NCI-H1105 treated with DMSO at 0.1 percent for 48 hours (cell line): ENCODE measurements at regions not wholly inside any gene's neighbourhood (a gene's known extent, or its start where the extent isn't known, plus 50 kb on each side); places are given as distances from the start of the nearest gene placed in this dataset.

Experiments used
- DNase-seq: peaks from one replicate; lab custom pipeline; 2025; lab: John Stamatoyannopoulos, UW

DNA sequence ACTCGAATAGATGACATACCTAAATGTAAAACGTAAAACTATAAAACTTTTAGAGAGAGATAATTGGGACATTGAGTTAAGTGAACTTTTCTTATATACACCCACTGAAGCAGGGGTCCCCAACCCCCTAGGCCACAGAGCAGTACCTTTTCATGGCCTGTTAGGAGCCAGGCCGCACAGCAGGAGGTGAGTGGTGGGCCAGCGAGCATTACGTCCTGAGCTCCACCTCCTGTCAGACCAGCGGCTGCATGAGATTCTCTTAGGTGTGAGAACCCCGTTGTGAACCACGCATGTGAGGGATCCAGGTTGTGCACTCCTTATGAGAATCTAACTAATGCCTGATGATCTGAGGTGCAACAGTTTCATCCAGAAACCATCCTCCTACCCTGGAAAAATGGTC, 114.8 kb downstream of the HMX1 start:
- no peak for DNase-seq

DNA sequence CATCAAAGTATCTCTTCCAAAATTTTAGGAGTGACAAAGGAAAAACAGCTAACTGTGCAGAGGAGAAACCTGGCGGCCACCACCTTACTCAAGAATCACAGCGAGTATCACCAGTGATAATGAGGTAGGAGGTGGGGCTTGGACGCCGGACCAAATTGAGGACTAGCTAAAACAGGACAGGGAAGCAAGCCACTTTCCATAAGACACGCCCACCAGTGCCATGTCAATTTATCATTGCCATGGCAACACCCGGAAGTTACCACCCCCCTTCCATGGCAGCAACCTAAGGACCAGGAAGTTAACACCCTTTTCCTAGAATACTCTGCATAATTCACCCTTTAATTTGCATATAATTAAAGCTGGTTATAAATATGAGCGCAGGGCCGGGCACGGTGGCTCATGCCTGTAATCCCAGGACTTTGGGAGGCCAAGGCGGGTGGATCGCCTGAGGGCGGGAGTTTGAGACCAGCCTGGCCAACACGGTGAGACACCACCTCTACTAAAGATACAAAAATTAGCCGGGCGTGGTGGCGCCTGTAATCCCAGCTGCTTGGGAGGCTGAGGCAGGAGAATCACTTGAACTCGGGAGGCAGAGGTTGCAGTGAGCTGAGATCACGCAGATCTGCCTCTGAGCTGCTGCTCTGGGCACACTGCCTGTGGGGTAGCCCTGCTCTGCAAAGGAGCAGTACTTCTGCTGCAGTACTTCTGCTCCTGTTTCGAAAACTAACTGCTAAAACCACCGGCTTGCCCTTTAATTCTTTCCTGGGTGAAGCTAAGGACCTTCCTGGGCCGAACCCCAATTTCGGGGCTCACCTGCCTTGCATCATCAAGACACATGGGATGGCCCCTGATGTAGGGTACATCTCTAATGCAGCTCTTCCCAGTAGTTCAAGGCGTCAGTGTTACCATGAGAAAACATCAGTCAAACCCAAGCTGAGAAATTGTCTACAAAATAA, 116.7 kb downstream of the HMX1 start:
- no peak for DNase-seq

DNA sequence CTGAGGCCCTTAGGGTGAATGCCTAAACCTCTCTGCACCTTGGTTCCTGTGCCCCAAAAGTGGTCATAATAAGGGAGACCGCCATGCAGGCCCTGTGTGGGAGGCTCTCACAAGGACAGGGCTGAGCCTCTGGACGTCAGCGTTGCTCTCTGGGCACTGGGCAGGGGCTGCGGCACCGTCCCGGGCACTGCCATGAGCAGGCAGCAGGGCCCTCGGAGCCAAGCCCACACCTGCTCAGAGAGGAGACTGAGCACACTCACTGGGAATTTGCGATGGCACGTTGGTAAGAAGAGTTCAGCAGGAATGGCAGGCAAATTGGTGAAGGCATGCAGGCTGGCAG, 123.4 kb downstream of the HMX1 start:
- DNase-seq = no peak

DNA sequence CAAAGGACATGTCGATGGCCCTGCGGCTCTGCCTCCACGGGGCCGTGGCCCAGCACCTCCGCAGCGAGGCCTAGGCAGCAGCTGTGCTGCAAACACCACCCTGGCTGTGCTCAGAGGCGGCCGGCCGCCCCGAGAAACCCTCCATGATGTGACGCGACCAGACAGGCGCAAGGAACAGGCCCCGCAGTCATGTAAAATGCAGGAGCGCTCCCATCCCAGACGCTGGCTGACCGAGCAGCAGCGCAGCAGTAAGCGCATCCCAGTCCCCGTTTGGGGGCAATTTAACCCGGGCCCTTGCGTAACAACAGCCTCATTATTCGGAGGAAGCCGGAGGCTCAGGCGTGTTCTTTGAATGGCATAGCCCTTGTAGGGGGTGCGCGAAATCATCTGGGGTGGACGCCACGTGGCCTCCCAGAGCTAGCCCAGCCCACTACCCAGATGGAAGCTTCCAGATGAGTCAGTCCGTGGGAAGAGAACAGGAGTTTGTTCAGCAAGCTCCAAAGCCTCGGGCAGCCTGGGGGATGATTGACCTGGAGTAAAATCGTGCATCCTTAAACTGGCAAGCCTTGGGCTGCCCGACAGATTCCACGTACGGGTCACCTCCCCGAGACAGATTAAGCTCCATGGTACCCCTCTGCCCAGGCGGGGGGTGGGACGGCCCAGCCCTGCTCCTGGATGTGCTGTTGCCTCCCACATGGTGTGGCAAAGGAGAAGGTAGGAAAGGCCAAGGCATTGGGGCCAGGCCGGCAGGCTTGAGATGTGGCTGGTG, 124.0 kb downstream of the HMX1 start:
- DNase-seq = no peak

DNA sequence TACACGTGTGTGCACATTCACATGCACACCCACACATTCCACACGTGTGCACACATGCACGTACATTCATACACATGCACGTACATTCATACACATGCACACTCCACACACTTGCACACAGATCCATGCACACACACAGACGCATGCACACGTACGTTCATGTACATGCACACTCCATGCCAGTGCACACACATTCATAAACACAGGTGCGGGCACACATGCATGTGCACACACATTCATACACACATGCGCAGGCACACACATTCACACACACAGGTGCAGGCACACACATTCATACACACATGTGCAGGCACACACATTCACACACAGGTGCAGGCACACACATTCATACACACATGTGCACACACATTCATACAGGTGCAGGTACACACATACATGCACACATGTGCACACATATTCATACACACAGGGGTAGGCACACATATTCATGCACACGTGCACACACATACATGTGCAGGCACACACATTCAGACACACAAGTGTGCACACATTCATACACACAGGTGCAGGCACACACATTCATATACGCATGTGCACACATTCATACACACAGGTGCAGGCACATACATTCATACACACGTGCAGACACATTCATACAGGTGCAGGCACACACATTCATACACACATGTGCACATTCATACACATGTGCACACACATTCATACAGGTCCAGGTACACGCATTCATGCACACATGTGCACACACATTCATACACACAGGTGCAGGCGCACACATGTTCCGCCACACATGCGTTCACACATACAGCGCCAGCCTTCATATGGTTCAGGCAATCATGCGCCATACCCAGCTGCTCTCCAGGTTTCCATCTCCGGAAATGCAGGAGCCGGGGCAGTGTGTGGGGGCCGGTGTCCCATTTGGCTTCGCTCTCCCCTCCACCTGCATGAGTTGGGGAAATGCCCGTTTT, 124.8 kb downstream of the HMX1 start:
- DNase-seq = no peak

DNA sequence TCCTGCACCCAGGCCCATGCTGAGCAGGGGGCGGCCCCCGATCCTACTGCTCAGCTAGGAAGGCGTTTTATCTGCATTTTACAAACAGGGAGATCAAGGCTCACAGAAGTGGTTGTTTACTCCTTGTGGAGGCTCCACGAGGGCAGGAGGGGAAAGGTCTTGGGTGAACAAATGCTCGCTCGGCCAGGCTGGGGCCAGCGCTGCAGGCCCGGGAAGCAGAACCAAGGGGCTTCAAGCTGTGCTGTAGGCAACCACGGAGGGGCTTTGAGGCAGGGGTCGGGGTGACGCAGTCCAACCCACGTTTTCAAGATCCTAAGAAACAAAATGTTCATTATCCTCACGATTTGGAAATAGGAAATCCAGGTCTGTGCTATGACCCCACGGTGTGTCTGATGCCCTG, 125.8 kb downstream of the HMX1 start:
- DNase-seq = no peak

DNA sequence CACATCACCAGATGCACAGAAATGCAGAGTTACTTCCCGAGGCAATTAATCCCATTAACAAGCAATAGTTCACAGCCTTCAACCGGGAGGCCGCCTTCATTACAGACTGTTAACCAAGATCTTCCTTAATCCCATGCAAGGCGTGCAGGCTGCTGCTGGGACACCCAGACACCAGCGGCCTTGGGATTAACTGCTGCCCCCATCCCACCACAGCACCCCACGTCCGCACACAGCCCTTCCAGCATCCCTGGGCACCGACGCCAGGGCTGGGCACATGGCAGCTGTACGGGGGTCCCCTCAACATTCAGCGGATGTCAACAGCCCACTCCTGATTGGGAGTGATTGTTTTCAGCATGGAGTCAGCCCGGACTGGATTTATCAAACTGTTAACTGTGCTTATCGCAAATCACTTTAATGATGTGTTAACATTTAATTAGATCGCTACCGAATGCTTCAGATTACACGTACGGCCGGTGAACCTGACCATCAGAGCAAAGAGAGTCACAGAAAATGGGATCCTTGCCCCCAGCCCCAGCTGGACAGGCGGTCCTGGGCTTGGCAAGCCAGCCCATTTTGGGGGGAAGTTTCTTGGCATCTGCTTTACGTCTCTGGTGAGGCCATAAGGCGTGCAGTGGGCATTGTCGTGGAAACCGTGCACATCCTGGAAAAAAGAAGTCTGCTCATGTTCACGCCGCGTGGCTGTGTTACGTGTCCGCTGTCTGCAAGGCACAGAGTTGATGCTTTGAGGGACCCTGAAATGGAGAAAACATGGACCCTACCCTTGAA, 126.4 kb downstream of the HMX1 start:
- DNase-seq = no peak

DNA sequence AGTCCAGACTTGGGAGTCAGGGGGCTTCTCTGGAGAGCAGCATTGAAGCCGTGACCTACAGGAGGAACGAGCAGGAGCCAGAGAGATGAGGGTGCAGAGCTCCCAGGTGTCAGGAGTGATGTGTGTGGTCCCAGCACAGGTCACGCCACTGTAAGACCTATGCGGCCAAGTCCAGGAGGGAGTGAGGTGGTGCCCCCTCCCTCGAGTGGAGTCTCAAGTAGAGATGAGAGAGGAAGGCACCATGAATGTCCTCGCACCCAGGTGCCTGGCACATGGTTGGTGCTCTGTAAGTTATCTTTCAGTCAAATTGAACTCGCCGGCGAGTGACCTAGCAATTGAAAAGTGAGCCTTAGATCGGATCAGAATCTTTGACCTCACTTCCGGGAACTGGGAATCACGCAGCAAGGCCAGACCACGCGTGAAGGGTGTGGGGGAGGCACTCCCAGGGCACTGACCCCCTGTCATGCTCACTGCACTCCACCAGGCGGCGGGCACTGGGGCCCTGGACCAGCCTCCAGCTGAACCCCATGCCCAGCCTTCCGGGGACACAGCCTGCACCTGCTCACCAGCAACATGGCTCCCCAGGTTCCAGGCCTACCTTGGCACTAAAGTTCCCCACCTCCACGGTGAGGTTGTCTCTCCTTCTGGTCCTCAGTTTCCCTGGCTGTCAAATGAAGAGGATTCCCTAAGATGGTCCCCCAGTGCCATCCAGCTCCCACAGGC, 127.4 kb downstream of the HMX1 start:
- DNase-seq = no peak

DNA sequence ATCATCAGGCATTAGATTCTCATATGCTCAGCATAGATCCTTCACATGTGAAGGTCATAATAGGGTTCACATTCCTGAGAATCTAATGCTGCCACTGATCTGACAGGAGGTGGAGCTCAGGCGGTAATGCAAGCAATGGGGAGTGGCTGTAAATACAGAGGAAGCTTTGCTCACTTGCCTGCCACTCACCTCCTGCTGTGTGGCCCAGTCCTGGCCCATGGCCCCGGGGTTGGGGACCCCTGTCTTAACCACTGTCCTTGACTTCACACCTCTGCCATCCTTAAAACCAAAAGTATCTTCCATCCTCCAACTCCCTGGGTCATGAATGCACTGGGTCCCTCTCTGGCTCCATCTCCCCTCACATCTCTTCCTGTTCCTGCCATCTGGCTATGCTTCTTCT, 129.1 kb downstream of the HMX1 start:
- no peak for DNase-seq

DNA sequence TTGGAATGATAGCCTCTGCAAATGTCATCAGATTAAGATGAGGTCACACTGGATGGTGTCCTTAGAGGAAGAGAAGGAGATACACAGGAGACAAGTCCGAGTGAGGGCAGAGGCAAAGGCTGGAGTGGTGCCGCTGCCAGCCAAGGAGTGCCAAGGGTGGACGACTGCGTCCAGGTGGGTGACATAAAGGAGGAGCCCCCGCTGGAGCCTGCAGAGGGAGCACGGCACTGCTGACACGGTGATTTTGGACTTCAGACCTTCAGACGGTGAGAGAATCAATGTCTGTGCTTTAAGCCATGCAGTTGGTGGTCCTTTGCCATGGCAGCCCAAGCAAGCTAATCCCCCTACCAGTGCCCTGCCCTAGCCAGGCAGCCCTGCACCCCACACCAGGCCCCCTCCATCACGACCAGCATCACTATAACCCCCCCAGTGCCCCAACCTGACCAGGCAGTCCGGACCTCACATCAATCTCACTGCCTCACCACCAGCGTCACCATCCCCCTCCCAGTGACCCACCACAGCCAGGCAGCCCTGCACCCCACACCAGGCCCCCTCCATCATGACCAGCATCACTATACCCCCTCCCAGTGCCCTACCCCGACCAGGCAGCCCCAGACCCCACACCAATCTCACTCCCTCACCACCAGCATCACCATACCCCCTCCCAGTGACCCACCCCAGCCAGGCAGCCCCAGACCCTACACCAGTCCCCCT, 130.0 kb downstream of the HMX1 start:
- DNase-seq = no peak

DNA sequence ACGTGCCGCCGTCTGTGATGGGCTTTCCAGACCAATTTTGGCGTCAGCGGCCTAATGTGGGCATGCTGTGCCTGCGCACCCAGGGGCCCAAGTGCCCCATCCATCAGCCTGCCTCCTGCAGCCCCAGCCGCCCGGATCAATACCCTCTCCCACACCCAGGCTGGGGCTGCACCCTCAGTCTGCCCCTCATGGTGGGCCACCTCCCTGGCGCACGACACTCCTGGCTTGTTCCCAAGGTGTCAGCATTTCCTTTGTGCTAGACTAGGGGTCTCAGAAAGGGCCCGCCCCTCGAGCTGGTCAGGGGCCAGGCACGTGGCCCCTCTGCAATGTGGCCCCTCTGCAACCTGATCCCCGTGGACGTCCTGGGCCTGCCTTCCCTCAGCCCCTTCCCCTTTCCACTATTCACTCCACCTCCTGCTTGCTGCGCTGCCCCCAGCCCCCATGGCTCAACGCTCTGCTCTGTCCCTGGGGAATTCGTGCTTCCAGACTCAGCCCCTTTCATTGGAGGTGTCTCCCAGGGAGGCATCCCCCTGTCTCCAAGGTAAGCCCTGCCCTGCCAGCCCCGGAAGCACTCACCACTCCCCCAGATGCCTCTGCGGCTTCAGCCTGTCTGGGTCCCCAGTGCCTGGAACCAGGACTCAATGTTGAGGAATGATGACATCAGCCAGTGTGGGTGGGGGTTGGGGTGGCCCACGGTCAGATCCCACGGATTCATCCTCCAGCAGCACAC, 130.8 kb downstream of the HMX1 start:
- DNase-seq = no peak

DNA sequence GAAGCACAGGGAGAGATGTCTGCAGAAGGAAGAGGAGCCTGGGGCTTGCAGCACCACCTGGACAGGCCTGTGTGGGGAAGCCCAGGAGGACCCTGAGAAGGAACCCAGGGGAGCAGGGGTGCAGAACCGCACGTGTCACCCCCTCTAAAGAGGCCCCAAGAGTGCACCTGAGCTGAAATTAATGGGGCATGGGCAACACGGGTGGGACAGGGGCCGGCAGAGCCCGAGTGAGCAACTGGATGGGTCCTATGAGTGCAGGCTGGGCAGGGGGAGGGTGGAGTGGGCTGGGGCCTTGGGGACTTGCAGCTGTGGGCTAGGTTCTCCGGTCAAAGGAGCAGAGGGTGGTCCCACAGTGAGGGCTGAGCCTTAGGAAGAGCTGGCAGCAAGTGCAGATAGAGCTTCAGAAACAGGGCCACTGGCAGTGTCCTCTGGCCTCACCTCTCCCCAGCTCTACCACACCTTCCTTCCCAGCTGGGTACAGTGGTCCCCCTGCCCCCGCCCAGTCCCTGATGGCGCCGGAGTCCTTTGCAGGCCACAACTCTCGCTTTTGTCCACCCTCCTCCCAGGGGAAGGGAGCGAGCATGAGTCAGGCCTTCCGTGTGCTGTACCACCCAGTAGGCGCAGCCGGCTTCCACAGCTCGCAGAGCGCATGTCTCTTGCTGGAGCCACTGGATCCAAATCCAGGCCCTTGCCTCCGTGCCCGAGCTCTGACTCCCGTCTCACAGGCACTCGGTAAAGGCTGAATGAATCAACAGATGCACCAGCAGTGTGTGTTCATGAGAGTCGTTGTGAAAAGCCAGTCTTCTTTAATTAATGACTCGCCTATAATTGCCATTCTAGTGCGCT, 131.6 kb downstream of the HMX1 start:
- DNase-seq = no peak

DNA sequence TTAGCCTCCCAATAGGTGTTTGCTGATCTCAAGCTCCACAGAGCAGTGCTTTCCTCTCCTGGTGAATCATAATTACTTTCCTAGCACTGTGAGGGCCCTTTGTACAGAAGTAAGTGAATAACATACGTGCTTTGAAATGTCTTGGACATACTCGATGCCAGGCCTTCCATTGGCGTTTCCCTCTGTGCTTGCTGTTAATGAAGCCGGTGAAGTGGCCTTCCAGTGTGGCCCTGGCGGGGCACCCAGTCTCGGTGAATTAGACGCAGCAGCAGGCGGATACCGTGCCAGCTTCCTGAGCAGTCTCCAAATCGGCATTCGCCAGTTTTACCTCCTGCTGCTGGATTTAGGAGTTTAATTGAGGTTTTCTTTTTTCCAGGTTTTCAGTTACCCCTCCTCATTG, 132.3 kb downstream of the HMX1 start:
- DNase-seq = no peak

DNA sequence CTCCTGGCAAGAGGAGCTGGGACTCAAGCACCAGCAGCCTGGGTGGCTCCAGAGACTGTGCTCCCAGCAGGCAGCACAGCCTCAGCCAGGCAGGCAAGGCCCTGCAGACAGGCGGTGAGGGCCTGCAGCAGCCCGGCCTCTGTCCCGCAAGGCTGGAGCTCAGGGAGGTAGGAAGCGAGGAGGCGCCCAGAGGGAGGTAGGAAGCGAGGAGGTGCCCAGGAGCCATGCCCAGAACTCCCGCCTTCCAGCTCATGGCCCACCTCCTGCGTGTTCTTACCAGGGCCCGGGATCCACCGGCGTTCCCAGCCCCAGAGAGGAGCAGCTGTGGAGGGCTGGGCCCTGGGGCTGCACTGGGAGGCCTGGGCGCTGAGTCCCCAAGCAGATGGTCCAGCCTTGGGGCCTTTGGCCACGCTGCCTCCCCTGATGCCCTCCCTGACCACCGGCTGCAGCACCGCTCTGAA, 133.1 kb downstream of the HMX1 start:
- DNase-seq = no peak

DNA sequence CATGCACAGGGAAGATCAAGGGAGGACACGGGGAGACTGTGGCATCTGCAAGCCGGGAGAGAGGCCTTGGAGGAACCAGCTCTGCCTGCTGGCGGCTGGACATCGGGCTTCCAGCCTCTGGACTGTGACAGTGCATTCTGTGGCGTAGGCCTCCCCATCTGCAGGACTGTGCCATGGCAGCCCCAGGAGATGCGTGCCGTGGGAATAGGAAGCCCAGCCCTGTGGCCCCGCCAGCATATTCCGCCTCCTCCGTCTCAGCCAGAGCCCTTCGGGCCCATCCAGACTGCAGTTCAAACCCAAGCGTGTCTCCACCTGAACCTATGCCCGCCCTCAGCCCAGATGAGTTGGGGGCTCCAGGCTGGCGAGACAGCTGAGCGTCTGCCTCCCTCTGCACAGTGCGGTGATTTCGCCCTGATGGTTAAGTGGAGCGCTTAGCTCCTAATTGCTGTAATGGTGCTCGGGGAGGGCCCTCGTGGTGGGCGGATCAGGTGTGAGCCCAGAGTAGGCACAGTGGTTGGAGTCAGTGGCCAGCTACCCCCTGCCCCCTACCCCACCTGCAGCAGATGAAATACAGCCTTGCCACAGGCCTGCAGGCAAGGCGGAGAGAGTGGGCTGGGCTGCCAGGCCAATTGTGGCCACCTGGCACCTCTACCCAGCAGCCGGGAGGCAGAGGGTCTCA, 133.9 kb downstream of the HMX1 start:
- no peak for DNase-seq

DNA sequence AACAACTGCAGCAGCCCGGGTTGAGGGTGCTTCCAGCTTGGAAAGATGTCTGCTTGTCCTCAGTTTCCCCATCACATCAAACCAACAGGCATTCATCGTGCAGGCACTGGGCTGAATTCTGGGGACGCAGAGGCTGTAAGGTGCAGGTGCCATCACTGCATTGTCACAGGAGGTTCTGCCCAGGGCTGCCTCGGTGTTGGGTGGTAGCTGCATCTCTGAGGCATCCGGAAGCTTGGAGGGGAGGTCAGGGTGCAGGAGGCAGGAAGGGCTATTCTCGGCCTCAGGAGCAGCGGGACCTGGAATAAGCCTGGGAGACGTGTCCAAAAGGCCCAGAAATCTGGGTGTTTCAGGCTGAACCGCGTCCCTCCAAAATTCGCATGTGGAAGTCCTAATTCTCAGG, 134.6 kb downstream of the HMX1 start:
- DNase-seq = no peak

DNA sequence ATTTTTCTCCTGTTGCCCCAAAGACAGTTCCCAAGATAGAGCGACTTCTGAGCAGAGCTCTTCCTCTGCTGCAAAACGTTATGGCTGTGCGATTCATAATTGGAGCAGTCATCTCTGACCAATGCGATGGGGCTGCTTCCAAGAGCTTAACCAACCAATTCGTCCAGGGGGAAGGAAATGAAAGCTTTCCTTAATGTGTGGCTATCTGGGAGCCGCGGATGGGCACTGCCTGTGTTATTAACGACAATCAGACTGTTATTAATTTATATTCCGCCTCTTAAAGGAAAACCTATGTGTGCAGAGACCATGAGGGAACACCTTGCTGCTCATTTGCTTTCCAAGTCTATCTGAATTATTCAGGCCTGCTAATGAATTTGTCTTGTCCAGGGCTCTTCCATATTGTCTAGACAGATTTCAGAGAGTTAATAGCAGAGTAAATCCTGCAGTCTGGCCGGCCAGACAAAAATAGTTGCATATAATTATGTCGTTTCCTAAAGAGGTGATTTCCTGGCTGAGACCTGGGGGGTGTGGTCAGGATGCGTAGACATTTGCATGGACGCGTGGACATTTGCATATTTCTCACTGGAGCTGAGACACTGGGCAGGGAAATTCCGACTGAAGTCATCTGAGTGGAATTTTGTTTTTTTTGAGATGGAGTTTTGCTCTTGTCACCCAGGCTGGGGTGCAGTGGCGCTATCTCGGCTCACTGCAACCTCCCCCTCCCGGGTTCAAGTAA, 135.4 kb downstream of the HMX1 start:
- DNase-seq = no peak
